K562 (cell line): ENCODE measurements at regions not wholly inside any gene's neighbourhood (a gene's known extent, or its start where the extent isn't known, plus 50 kb on each side); places are given as distances from the start of the nearest gene placed in this dataset.

Experiments used
- ATAC-seq: fragments of 200-7000 bp; cut with Tn5 transposase; 3 replicates; pipeline ENCODE4 v1.9.1; 2020; ENCODE audit warnings: moderate library complexity
- BruUV-seq: library from RNA; stranded (reverse); fragments of 400-500 nt; replicated peaks from 2 replicates; lab custom pipeline; 2021; lab: Mats Ljungman, UMichigan
- CTCF ChIA-PET: fragments of 300-600 bp; formaldehyde crosslinking; extraction: SDS; loops from one replicate; lab custom pipeline; 2021; ENCODE audit warnings: low intra/inter-chr PET ratio; lab: Yijun Ruan, JAX
- POLR2A ChIA-PET: fragments of 300-600, 350-650 bp; sonication (Branson Sonifier 250); formaldehyde crosslinking; extraction: SDS; loops from one replicate; lab custom pipeline; 2021; ENCODE audit warnings: antibody characterized with exemption, inconsistent platforms; lab: Yijun Ruan, JAX
- DNase-seq, 4 experiments: peaks; one replicate each; pipeline versions ENCODE4 v3.0.0 to v3.0.0-alpha.2; 2011 to 2018; ENCODE audit warnings: low spot score in 3 of 4, mixed read lengths in 3 of 4; ENCODE audit errors: extremely low read depth in 1 of 4
- FAIRE-seq: peaks from 2 replicates; lab custom pipeline; 2011; peaks lifted over from hg19 to GRCh38; lab: Jason Lieb, UNC
- H2AFZ ChIP-seq: 2 replicates; pipeline ENCODE4 v1.6.0; 2011; ENCODE audit warnings: low read depth, low read length, control low read depth, inconsistent platforms
- H3K27ac ChIP-seq: fragments of 200-600 bp; 3 replicates; pipeline ENCODE4 v1.8.0; 2011; ENCODE audit warnings: low read depth, mild to moderate bottlenecking, control low read depth, inconsistent platforms, low read length, moderate library complexity, mixed read lengths; ENCODE audit errors: extremely low read depth
- H3K27me3 ChIP-seq, 2 experiments: fragments of 300-600 bp in 1 of 2; 2 replicates in 1 of 2; 3 replicates in 1 of 2; pipeline versions ENCODE4 v1.6.0 to v1.8.0; 2011; ENCODE audit warnings: inconsistent platforms in 2 of 2, low read length in 2 of 2, mild to moderate bottlenecking in 1 of 2, mixed read lengths in 1 of 2, moderate library complexity in 1 of 2; ENCODE audit not compliant: control insufficient read depth in 2 of 2, insufficient read depth in 2 of 2
- H3K36me3 ChIP-seq: fragments of 300-600 bp; 3 replicates; pipeline ENCODE4 v1.8.0; 2011; ENCODE audit warnings: mild to moderate bottlenecking, low read length, inconsistent platforms; ENCODE audit not compliant: control insufficient read depth, insufficient read depth
- H3K4me1 ChIP-seq, 2 experiments: fragments of 200-600 bp in 1 of 2; replicated peaks in 1 of 2; 2 replicates in 1 of 2; 3 replicates in 1 of 2; pipeline versions ENCODE4 v1.5.1 to v1.8.0; 2011; ENCODE audit warnings: inconsistent platforms in 2 of 2, low read length in 2 of 2, mild to moderate bottlenecking in 1 of 2, mixed read lengths in 1 of 2, moderate library complexity in 1 of 2; ENCODE audit not compliant: control insufficient read depth in 2 of 2, insufficient read depth in 2 of 2
- H3K4me2 ChIP-seq: 2 replicates; pipeline ENCODE4 v1.6.1; 2011; ENCODE audit warnings: low read length, control low read depth, inconsistent platforms, mixed read lengths; ENCODE audit not compliant: insufficient read depth
- H3K4me3 ChIP-seq: fragments of 200-600 bp; sonication (generic), shearing (Covaris generic); 2 replicates; pipeline ENCODE4 v1.5.1; 2016; ENCODE audit warnings: control low read depth, inconsistent platforms
- H3K79me2 ChIP-seq: fragments of 200-600 bp; 3 replicates; pipeline ENCODE4 v1.8.0; 2011; ENCODE audit warnings: low read length, inconsistent platforms; ENCODE audit not compliant: control insufficient read depth, insufficient read depth
- H3K9ac ChIP-seq, 2 experiments: 2 replicates each; pipeline versions ENCODE4 v1.6.0 to v1.6.1; 2011; ENCODE audit warnings: low read depth in 2 of 2, low read length in 2 of 2, control low read depth in 1 of 2, inconsistent platforms in 1 of 2, mild to moderate bottlenecking in 1 of 2, mixed read lengths in 1 of 2; ENCODE audit not compliant: insufficient read depth in 1 of 2
- H3K9me1 ChIP-seq: one replicate; pipeline ENCODE4 v1.6.0; 2011; ENCODE audit warnings: inconsistent platforms, mild to moderate bottlenecking, low read length, moderate library complexity; ENCODE audit not compliant: control insufficient read depth, insufficient read depth
- H3K9me3 ChIP-seq: replicated peaks from 2 replicates; pipeline ENCODE4 v1.5.1; 2011; ENCODE audit warnings: low read depth, low read length, inconsistent platforms; ENCODE audit not compliant: control insufficient read depth, insufficient read depth
- H4K20me1 ChIP-seq: replicated peaks from 2 replicates; pipeline ENCODE4 v1.6.1; 2011; ENCODE audit warnings: low read length, inconsistent platforms, mixed read lengths; ENCODE audit not compliant: control insufficient read depth, insufficient read depth
- BCLAF1 ChIP-seq, 2 experiments: fragments of 450-650 bp in 1 of 2; IDR thresholded peaks; 2 replicates each; pipeline ENCODE4 v1.6.1; 2011 to 2017; ENCODE audit warnings: low read depth in 2 of 2, antibody characterized with exemption in 1 of 2, borderline replicate concordance in 1 of 2, low read length in 1 of 2, mild to moderate bottlenecking in 1 of 2, mixed read lengths in 1 of 2; ENCODE audit not compliant: control insufficient read depth in 1 of 2
- CEBPG ChIP-seq, 3 experiments: fragments of 200-800 bp in 1 of 3; sonication (Bioruptor generic) in 1 of 3; sonication (generic) in 1 of 3; formaldehyde crosslinking in 1 of 3; IDR thresholded peaks in 2 of 3; conservative IDR thresholded peaks in 1 of 3; 2 replicates each; pipeline versions ENCODE4 v1.6.1 to v1.8.0; 2016 to 2022; ENCODE audit warnings: missing compliant biosample characterization in 2 of 3, missing genetic modification characterization in 2 of 3, mild to moderate bottlenecking in 1 of 3, missing genetic modification reagents in 1 of 3
- CHCHD3 ChIP-seq: fragments of 250-450 bp; sonication (Bioruptor Pico); IDR thresholded peaks from 2 replicates; pipeline ENCODE4 v2.1.2; 2022; ENCODE audit warnings: mild to moderate bottlenecking
- E2F5 ChIP-seq: sonication (generic); formaldehyde crosslinking; IDR thresholded peaks from 2 replicates; pipeline ENCODE4 v1.8.0; 2022; ENCODE audit warnings: mild to moderate bottlenecking, missing genetic modification reagents
- FOS ChIP-seq: IDR thresholded peaks from 3 replicates; pipeline ENCODE4 v1.6.1; 2011; ENCODE audit not compliant: insufficient read length; ENCODE audit errors: extremely low read depth
- HDAC2 ChIP-seq: fragments of 450-650 bp; IDR thresholded peaks from 2 replicates; pipeline ENCODE4 v1.6.1; 2016; ENCODE audit warnings: mild to moderate bottlenecking
- MED1 ChIP-seq: sonication (generic); formaldehyde crosslinking; IDR thresholded peaks from 2 replicates; pipeline ENCODE4 v1.8.1; 2023; ENCODE audit warnings: missing genetic modification reagents, borderline replicate concordance
- NFYB ChIP-seq: IDR thresholded peaks from 2 replicates; pipeline ENCODE4 v1.6.1; 2011; ENCODE audit warnings: mild to moderate bottlenecking, moderate library complexity; ENCODE audit not compliant: insufficient read length; ENCODE audit errors: extremely low read depth
- POLR2AphosphoS2 ChIP-seq: IDR thresholded peaks from 2 replicates; pipeline ENCODE4 v1.6.1; 2012; ENCODE audit warnings: low read length, improper control_type of control experiment
- POLR2B ChIP-seq: fragments of 450-650 bp; IDR thresholded peaks from 2 replicates; pipeline ENCODE4 v1.6.1; 2018; ENCODE audit warnings: low read depth; ENCODE audit not compliant: partially characterized antibody
- RFX7 ChIP-seq: fragments of 250-450 bp; sonication (Bioruptor Pico); IDR thresholded peaks from 2 replicates; pipeline ENCODE4 v1.5.1; 2021; ENCODE audit warnings: mild to moderate bottlenecking
- TEAD4 ChIP-seq, 2 experiments: sonication (generic) in 1 of 2; formaldehyde crosslinking in 1 of 2; IDR thresholded peaks; 2 replicates each; pipeline versions ENCODE4 v1.6.1 to v1.8.0; 2012 to 2022; ENCODE audit warnings: borderline replicate concordance in 1 of 2, inconsistent platforms in 1 of 2, low read length in 1 of 2, mild to moderate bottlenecking in 1 of 2, missing genetic modification reagents in 1 of 2
- TRIM24 ChIP-seq, 2 experiments: fragments of 450-650 bp; IDR thresholded peaks; 2 replicates each; pipeline ENCODE4 v1.6.1; 2016
- ZNF197 ChIP-seq: fragments of 200-800 bp; sonication (Bioruptor generic); IDR thresholded peaks from 2 replicates; pipeline ENCODE4 v1.6.1; 2016; ENCODE audit warnings: low read depth, missing genetic modification characterization, missing compliant biosample characterization
- ZNF274 ChIP-seq: IDR thresholded peaks from 2 replicates; pipeline ENCODE4 v1.6.1; 2011; ENCODE audit warnings: low read depth, mild to moderate bottlenecking, low read length, moderate library complexity, borderline replicate concordance
- ZNF589 ChIP-seq: fragments of 200-800 bp; sonication (Bioruptor generic); IDR thresholded peaks from 2 replicates; pipeline ENCODE4 v1.6.1; 2016; ENCODE audit warnings: low read depth, missing genetic modification characterization, missing compliant biosample characterization
- ZNF77 ChIP-seq: fragments of 250-450 bp; sonication (Bioruptor Pico); IDR thresholded peaks from 2 replicates; pipeline ENCODE4 v1.5.0; 2020
- WGBS: fragments of 100-300 bp; shearing (Covaris generic); methylation state at CpG from one replicate; pipeline ENCODE4 v1.1.6; 2016; ENCODE audit warnings: low coverage, mixed read lengths; ENCODE audit not compliant: insufficient coverage; ENCODE audit errors: missing lambda C conversion rate; 5-methylcytosine and 5-hydroxymethylcytosine counted together
- in situ Hi-C: fragments of 300-500 bp; cut with MboI; formaldehyde crosslinking; loops from 4 replicates; pipeline ENCODE4 v1.15.0; 2018; ENCODE audit warnings: inconsistent platforms, mixed read lengths
- intact Hi-C: fragments of 100-400 bp; cut with micrococcal nuclease; formaldehyde crosslinking; loops from 2 replicates; pipeline ENCODE4 v1.14.2; 2022

GRCh38 chr2:64326578-64327050 lies 127.3 kb upstream of the LGALSL start:
- no peaks in the 10 kb centered on the region for H3K4me1 ChIP-seq

More at GRCh38 chr2:64326578-64327050, 127.3 kb upstream of the LGALSL start:
- TF ChIP-seq CEBPG (CRISPR knock-in tag; IDR thresholded peaks at IDR 0.05) (no peak), CEBPG (tag; conservative IDR thresholded peaks at IDR 0.05 in 1 of 2, IDR thresholded peaks at IDR 0.05 in 1 of 2) (no peak), ZNF589 (no peak), E2F5 (CRISPR knock-in tag) (no peak), BCLAF1 (IDR thresholded peaks at IDR 0.05; ENCODE audit: borderline replicate concordance in 1 of 2, control insufficient read depth in 1 of 2, low read depth in 2 of 2, low read length in 1 of 2) (no peak), POLR2AphosphoS2 (no peak), TRIM24 (IDR thresholded peaks at IDR 0.05) (no peak), FOS (no peak), HDAC2 (no peak), ZNF77 (CRISPR knock-in tag) (no peak), ZNF197 (CRISPR knock-in tag) (no peak), ZNF274 (no peak), TEAD4 (IDR thresholded peaks at IDR 0.05; ENCODE audit: low read length) (no peak), TEAD4 (CRISPR knock-in tag; IDR thresholded peaks at IDR 0.05; ENCODE audit: borderline replicate concordance) (no peak), NFYB (no peak), MED1 (CRISPR knock-in tag) (no peak), RFX7 (CRISPR knock-in tag) (no peak), CHCHD3 (CRISPR knock-in tag) (no peak), POLR2B (no peak)
- TF ChIP-seq, all 486 proteins: peak for 0
- no peaks in the 10 kb centered on the region for H3K9me1 ChIP-seq
- no peak overlapping the region for H3K9ac ChIP-seq
- no peaks in the 10 kb centered on the region for H3K9me3 ChIP-seq
- no peaks in the 10 kb centered on the region for H3K79me2 ChIP-seq
- intact Hi-C loops, result no loop called here
- ATAC-seq, result no peak
- H3K27ac ChIP-seq, result no peak overlapping the region
- no peak for DNase-seq
- no peak overlapping the region for H3K4me2 ChIP-seq
- in situ Hi-C loops, result loop anchor here (10.0 kb wide), 2 partner anchors 272 to 548 kb away; no protein-coding TSS in a partner anchor
- ChIA-PET CTCF (interaction anchor here (0.6 kb wide), 1 partner anchor 1316 kb away, joined by 3 read pairs; no protein-coding TSS in a partner anchor), POLR2A (interaction anchor here (1.0 to 1.6 kb wide), 2 partner anchors 8 to 14 kb away, joined by 3 to 4 read pairs; no protein-coding TSS in a partner anchor)
- 2% methylated on average over 14 of the region's 14 CpGs for WGBS
- peaks cover 32 to 63% of the 10 kb centered on the region in 2 experiments for H3K27me3 ChIP-seq
- FAIRE-seq, result no peak
- no TSS peak for BruUV-seq
- H3K36me3 ChIP-seq, result no peaks in the 10 kb centered on the region
- H4K20me1 ChIP-seq, result peaks cover 5% of the 10 kb centered on the region; the same call in 1 of the 2 replicates
- H3K4me3 ChIP-seq, result no peak overlapping the region
- H2AFZ ChIP-seq, result no peak overlapping the region
